ENCODE measurements at regions not wholly inside any gene's neighbourhood (a gene's known extent, or its start where the extent isn't known, plus 50 kb on each side); places are given as distances from the start of the nearest gene placed in this dataset.

DNA sequence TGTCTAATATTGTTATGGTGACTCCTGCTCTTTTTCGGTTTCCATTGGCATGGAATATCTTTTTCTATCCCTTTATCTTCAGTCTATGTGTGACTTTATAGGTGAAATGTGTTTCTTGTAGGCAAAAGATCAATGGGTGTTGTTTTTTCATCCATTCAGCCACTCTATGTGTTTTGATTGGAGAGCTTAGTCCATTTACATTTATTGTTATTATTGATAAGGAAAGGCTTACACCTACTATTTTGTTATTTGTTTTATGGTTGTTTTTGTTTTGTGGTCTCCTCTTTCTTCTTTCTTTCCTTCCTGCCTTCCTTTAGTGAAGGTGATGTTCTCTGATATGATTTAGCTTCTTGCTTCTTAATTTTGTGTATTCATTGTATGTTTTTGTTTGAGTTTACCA lies 414.3 kb downstream of the ADRA2A start:
- DNase-seq (ENCODE audit: low read depth), result no peak
- no peak overlapping the region for H3K4me3 ChIP-seq (ENCODE audit: low read depth, low read length)
- TF ChIP-seq CTCF (IDR thresholded peaks at IDR 0.05; ENCODE audit: low read depth, low read length, missing control alignments), result no peak

- no peak for TF ChIP-seq CTCF (IDR thresholded peaks at IDR 0.05; ENCODE audit: low read depth, low read length, missing control alignments)
- H3K4me3 ChIP-seq (ENCODE audit: low read depth, low read length), result no peak overlapping the region
- no peak for DNase-seq (ENCODE audit: low read depth)
Observed at GRCh38 chr10:111493024-111493625, 416.3 kb downstream of the ADRA2A start.

DNA sequence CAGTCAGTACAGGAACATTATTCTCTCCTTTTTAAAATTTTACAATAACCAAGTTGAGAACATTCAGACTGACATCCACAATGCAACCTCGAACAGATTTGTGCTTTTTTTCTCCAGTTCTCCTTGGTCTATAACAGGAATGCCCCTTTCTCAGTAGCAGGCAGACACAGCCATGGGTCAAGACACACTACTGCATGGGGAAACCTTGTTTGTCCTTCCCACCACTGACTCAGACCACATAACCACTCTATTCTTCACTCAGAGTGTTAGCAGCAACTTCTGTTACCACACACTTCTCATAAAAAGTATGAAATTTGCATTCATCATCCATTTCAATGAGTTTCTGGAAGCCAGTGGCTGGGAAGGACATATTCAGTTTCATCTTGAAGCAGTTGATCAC lies 421.7 kb downstream of the ADRA2A start:
- no peak for TF ChIP-seq CTCF (IDR thresholded peaks at IDR 0.05; ENCODE audit: low read depth, low read length, missing control alignments)
- DNase-seq (ENCODE audit: low read depth), result no peak

DNA sequence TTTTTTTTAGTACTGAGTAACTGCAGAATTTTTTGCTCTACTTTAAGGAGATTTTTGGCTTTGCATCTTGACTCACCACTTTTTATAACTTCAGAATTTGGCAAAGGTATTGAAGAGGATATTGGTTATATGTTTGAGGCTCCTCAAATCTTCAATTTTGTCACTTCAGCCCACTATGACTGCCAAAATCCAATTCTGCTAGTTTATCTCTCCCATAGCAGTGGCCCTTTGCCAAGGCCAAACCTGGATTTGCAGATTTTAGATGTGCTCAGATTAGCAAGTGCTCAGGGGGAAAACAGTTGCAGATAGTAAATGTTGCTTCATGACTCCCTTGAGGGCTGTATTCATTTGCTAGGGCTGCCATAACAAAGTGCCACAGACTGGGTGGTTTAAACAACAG lies 427.5 kb downstream of the ADRA2A start:
- no peak for DNase-seq (ENCODE audit: low read depth)
- no peak for TF ChIP-seq CTCF (IDR thresholded peaks at IDR 0.05; ENCODE audit: low read depth, low read length, missing control alignments)
- no peak overlapping the region for H3K4me3 ChIP-seq (ENCODE audit: low read depth, low read length)

More for the DNA sequence above, 421.7 kb downstream of the ADRA2A start:
- H3K4me3 ChIP-seq (ENCODE audit: low read depth, low read length), result no peak overlapping the region

DNA sequence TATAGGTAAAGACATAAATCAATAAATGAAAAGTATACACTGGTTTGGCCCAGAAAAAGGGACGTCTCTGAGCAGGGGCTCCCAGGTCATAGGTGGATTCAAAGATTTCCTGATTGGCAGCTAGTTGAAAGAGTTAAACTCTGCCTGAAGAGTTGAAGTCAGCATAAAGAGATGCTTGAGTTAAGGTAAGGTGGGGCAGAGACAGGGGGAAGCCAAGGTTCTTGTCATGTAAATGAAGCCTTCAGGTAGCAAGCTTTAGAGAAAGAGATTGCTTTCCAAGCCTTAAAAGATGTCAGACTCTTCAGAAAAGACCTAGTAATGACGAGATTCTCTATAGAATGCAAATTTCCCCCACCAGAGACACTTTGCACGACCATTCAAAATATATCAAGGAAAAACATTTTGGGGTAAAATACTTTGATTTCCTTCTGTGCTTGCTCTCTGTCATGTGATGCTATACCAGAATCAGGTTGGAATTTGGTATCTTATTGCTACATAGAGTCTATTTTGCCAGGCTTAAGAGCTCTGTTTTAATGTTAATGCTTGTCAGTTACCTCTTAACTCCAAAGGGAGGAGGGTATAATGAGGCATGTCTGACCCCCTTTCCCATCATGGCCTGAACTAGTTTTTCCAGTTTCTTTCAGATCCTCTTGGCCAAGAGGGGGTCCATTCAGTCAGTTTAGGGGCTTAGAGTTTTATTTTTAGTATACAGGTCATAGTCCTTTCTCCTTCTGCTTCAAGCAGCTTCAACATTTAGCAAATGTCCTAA lies 429.6 kb downstream of the ADRA2A start:
- DNase-seq (ENCODE audit: low read depth), result no peak
- no peak for TF ChIP-seq CTCF (IDR thresholded peaks at IDR 0.05; ENCODE audit: low read depth, low read length, missing control alignments)
- no peak overlapping the region for H3K4me3 ChIP-seq (ENCODE audit: low read depth, low read length)

DNA sequence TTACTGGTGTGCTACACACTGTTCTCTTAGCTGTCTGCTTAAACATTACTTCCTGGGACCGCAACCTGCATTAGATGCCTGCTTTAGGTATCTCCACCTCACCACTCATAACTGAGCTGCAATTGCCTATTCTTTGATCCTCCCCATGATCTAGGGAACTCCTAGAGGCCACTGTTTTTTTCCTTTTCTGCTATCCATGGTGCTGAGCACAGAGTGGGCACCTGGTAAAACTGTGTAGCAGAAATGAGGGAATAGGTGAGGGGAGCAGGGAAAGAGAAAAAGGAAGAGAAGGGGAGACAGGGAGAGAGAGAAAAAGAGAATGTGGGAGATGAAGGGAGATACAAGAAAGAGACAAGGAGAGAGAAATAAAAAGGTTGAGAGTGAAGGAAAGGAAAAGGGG lies 434.9 kb downstream of the ADRA2A start:
- H3K4me3 ChIP-seq (ENCODE audit: low read depth, low read length), result no peak overlapping the region
- no peak for DNase-seq (ENCODE audit: low read depth)
- no peak for TF ChIP-seq CTCF (IDR thresholded peaks at IDR 0.05; ENCODE audit: low read depth, low read length, missing control alignments)

GRCh38 chr10:111515264-111515663 lies 438.4 kb downstream of the ADRA2A start:
- DNase-seq (ENCODE audit: low read depth), result no peak
- no peak for TF ChIP-seq CTCF (IDR thresholded peaks at IDR 0.05; ENCODE audit: low read depth, low read length, missing control alignments)
- no peak overlapping the region for H3K4me3 ChIP-seq (ENCODE audit: low read depth, low read length)

Measured in GM12864 (cell line).